ENCODE measurements at regions not wholly inside any gene's neighbourhood (a gene's known extent, or its start where the extent isn't known, plus 50 kb on each side); places are given as distances from the start of the nearest gene placed in this dataset.
A peak's percentile ranks its signal among the peaks of the same experiment; 100 is the strongest.

DNA sequence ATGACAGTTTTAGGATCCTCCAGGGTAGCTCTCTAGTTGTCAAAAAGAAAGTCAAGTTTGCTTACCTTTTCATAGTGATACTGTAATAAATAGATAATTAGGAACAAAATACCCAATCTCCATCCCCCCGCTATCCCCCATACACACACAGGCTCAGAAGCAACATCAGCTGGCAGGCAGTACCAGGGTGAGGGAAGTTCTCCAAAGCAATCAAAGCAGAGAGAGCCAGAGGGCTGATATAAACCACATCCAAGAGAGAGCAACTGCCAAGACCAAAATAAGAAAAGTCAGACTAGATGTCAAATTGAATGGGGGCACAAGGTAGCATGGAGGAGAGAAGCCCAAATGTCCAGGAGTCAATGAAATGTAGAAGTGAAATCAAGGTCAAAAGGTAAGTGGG is 80.2 kb upstream of the PTPRR start:
- H3K27me3 Mint-ChIP-seq (ENCODE audit: low read depth), result no peaks in the 10 kb centered on the region
- H3K9me3 Mint-ChIP-seq (ENCODE audit: low read depth), result no peaks in the 10 kb centered on the region
- DNase-seq (ENCODE audit: low spot score), result no peak
- peaks cover 16% of the 10 kb centered on the region for H3K4me1 Mint-ChIP-seq (ENCODE audit: low read depth)
- H3K36me3 Mint-ChIP-seq (ENCODE audit: low read depth), result no peaks in the 10 kb centered on the region
- H3K27ac Mint-ChIP-seq (ENCODE audit: unreplicated experiment), result no peak overlapping the region
- H3K4me3 Mint-ChIP-seq (ENCODE audit: unreplicated experiment), result no peak overlapping the region
- TF ChIP-seq, protein P1, sequence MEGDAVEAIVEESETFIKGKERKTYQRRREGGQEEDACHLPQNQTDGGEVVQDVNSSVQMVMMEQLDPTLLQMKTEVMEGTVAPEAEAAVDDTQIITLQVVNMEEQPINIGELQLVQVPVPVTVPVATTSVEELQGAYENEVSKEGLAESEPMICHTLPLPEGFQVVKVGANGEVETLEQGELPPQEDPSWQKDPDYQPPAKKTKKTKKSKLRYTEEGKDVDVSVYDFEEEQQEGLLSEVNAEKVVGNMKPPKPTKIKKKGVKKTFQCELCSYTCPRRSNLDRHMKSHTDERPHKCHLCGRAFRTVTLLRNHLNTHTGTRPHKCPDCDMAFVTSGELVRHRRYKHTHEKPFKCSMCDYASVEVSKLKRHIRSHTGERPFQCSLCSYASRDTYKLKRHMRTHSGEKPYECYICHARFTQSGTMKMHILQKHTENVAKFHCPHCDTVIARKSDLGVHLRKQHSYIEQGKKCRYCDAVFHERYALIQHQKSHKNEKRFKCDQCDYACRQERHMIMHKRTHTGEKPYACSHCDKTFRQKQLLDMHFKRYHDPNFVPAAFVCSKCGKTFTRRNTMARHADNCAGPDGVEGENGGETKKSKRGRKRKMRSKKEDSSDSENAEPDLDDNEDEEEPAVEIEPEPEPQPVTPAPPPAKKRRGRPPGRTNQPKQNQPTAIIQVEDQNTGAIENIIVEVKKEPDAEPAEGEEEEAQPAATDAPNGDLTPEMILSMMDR (IDR thresholded peaks at IDR 0.05), result no peak

DNA sequence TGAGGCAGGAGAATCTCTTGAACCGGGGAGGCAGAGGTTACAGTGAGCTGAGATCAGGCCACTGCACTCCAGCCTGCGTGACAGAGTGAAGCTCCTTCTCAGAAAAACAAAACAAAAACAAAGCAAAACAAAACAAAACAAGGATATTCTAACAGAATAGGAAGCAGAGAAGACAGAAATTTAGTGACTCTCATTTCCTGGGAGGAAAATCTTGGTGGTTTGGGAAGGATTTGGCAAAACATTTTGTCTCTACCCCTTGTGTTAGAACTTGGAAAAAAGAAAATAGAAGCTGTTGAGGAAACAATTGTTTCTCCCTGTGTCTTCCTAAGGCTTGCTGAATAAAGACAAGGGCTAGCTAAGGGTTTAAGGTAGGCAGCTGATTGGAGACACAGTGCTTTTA is 79.7 kb upstream of the PTPRR start:
- H3K27ac Mint-ChIP-seq (ENCODE audit: unreplicated experiment), result no peak overlapping the region
- DNase-seq (ENCODE audit: low spot score), result no peak
- no peak overlapping the region for H3K4me3 Mint-ChIP-seq (ENCODE audit: unreplicated experiment)
- no peaks in the 10 kb centered on the region for H3K36me3 Mint-ChIP-seq (ENCODE audit: low read depth)
- TF ChIP-seq, protein P1 (IDR thresholded peaks at IDR 0.05), result no peak
- H3K4me1 Mint-ChIP-seq (ENCODE audit: low read depth), result peaks cover 18% of the 10 kb centered on the region
- no peaks in the 10 kb centered on the region for H3K9me3 Mint-ChIP-seq (ENCODE audit: low read depth)
- H3K27me3 Mint-ChIP-seq (ENCODE audit: low read depth), result no peaks in the 10 kb centered on the region

DNA sequence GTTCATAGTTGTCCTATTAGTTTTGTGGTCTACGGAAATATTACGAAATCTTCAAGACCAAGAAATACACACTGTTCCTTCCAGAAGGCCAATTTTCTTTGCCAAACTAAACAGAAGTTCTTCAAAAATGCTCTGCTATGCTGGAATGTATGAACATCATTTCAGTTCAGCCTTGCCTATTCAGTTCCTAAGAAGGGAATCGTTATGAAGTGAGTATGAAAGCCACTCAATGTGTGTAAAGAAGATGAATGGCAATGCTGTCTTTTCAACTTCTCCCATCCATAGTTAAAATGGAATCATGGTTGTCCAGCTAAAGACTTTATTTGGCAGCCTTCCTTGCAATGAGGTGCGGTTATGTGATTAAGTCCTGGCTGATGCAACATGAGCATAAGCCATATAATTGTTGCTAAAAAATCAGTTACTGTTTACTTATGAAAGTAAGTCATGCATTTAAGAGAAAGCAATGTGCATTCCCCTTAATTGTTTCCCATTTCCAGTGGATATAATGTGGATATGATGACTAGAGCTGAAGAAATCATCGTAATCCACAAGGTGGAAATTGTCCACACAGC is 73.8 kb upstream of the PTPRR start:
- Mint-ChIP-seq H3K27ac (ENCODE audit: unreplicated experiment) (peak overlapping the region; percentile 87), H3K36me3 (ENCODE audit: low read depth) (no peaks in the 10 kb centered on the region), H3K27me3 (ENCODE audit: low read depth) (no peaks in the 10 kb centered on the region), H3K4me3 (ENCODE audit: unreplicated experiment) (no peak overlapping the region), H3K4me1 (ENCODE audit: low read depth) (peaks cover 23% of the 10 kb centered on the region), H3K9me3 (ENCODE audit: low read depth) (no peaks in the 10 kb centered on the region)
- TF ChIP-seq, protein P1 (IDR thresholded peaks at IDR 0.05), result no peak
- DNase-seq (ENCODE audit: low spot score), result no peak

DNA sequence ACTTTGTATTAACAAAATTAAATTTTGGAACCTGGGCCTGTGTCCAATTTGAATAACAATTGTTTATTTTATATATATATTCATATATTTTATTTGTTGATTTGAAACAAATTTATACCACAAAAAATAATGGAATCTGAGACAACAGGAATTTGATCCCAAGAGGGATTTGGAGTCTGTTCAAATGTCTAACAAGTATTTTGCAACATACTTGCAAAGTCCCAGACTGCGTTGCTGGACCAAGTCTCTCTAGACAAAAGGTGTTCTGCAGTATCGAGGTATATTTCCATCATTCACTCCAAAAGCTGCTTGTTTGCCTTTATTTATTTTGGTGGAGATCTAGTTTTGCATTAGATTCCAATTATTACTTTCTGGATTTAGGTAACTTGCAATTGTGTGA is 68.7 kb upstream of the PTPRR start:
- Mint-ChIP-seq H3K36me3 (ENCODE audit: low read depth) (no peaks in the 10 kb centered on the region), H3K27me3 (ENCODE audit: low read depth) (no peaks in the 10 kb centered on the region), H3K9me3 (ENCODE audit: low read depth) (no peaks in the 10 kb centered on the region), H3K27ac (ENCODE audit: unreplicated experiment) (no peak overlapping the region), H3K4me3 (ENCODE audit: unreplicated experiment) (no peak overlapping the region), H3K4me1 (ENCODE audit: low read depth) (peaks cover 22% of the 10 kb centered on the region)
- TF ChIP-seq, protein P1 (IDR thresholded peaks at IDR 0.05), result no peak
- DNase-seq (ENCODE audit: low spot score), result no peak

DNA sequence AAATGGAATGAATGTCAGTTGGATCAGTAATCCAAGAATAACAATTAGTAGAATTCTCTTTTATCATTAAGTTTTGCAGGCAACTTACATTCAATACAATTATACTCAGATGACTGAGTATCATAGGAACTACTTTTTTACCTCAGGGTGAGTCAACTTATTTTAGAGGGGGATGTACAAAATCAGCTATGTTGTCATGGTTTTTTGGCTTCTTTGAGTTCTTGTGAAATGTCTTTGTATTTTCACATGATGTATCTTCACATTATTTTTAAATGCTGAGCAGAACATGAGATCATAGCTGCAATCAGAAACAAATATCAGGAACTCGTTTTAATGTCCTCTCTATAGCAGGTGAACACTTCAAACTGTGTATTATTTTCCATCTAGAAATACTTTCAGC is 65.3 kb upstream of the PTPRR start:
- Mint-ChIP-seq H3K9me3 (ENCODE audit: low read depth) (no peaks in the 10 kb centered on the region), H3K27me3 (ENCODE audit: low read depth) (no peaks in the 10 kb centered on the region), H3K4me1 (ENCODE audit: low read depth) (peaks cover 38% of the 10 kb centered on the region), H3K4me3 (ENCODE audit: unreplicated experiment) (no peak overlapping the region), H3K36me3 (ENCODE audit: low read depth) (no peaks in the 10 kb centered on the region), H3K27ac (ENCODE audit: unreplicated experiment) (no peak overlapping the region)
- TF ChIP-seq, protein P1 (IDR thresholded peaks at IDR 0.05), result no peak
- no peak for DNase-seq (ENCODE audit: low spot score)
